Ovary (tissue), 7 donors: ENCODE measurements at regions not wholly inside any gene's neighbourhood (a gene's known extent, or its start where the extent isn't known, plus 50 kb on each side); places are given as distances from the start of the nearest gene placed in this dataset.

Experiments used
- DNase-seq, 5 donors: peaks; one replicate each; pipeline ENCODE4 v3.0.0-alpha.2; 2019 to 2020
- H3K27ac ChIP-seq, 2 donors: fragments of 200-600 bp; one replicate each; pipeline versions ENCODE4 v1.5.1 to v1.8.0; 2019 to 2022
- H3K27me3 ChIP-seq: fragments of 200-600 bp; one replicate; pipeline ENCODE4 v1.8.0; 2022
- H3K36me3 ChIP-seq: fragments of 200-600 bp; sonication (generic); one replicate; pipeline ENCODE4 v1.5.1; 2019
- H3K4me1 ChIP-seq: one replicate; pipeline ENCODE4 v1.8.1; 2013; ENCODE audit warnings: mild to moderate bottlenecking, moderate library complexity; ENCODE audit not compliant: insufficient read depth
- H3K4me3 ChIP-seq: fragments of 200-600 bp; sonication (generic); one replicate; pipeline ENCODE4 v1.5.1; 2017
- H3K9me3 ChIP-seq, 2 donors: fragments of 200-600 bp in 1 of 2; sonication (generic) in 1 of 2; one replicate each; pipeline versions ENCODE4 v1.5.1 to v1.8.1; 2013 to 2019; ENCODE audit warnings: mild to moderate bottlenecking in 1 of 2, moderate library complexity in 1 of 2
- CTCF ChIP-seq, 3 donors: fragments of 450-650 bp in 2 of 3; fragments of 200-600 bp in 1 of 3; IDR thresholded peaks; one replicate each; pipeline versions ENCODE4 v1.5.1 to v1.8.0; 2016 to 2022; ENCODE audit warnings: antibody characterized with exemption in 3 of 3, mild to moderate bottlenecking in 1 of 3
- EP300 ChIP-seq: sonication (generic); formaldehyde crosslinking; IDR thresholded peaks from one replicate; pipeline ENCODE4 v1.6.1; 2017; ENCODE audit warnings: antibody characterized with exemption
- POLR2A ChIP-seq: fragments of 450-650 bp; IDR thresholded peaks from one replicate; pipeline ENCODE4 v1.6.1; 2017; ENCODE audit warnings: antibody characterized with exemption, mild to moderate bottlenecking, moderate library complexity
- WGBS, 3 donors: extraction: QIAGEN DNeasy Blood & Tissue Kit in 1 of 3; methylation state at CpG; one replicate each; pipeline versions ENCODE4 v1.1.5 to v1.1.7; 2013 to 2017; 5-methylcytosine and 5-hydroxymethylcytosine counted together
- intact Hi-C, 4 donors: fragments of 100-400 bp; cut with DNase I; formaldehyde crosslinking; loops; one replicate each; pipeline versions ENCODE4 v1.11.0 to v1.15.1; 2022 to 2023
- donor health status: DM: no; HTN: no; CAD: no; lungs with moderate emphysema.
- donor health status: DM: no; HTN: no; CAD: no.
- donor health status: Bipolar disorder and iron deficiency.
- donor health status: DM: no; HTN: no; CAD: no.
- donor health status: DM: yes; HTN: yes; CAD: no.

DNA sequence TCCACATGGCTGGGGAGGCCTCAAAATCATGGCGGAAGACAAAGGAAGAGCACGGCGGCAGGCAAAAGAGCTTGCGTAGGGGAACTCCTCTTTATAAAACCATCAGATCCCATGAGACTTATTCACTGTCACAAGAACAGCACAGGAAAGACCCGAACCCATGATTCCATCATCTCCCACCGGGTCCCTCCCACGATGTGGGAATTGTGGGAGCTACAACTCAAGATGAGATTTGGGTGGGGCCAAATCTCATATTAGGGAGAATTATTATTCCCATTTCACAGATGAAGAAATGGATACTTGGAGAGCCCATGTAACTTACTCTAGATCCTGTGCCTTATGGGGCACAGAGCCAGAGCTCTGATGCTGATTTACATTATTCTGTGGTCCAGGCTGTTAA lies 322.6 kb downstream of the PCNX1 start:
- Histone ChIP-seq H3K4me1 (no peaks in the 10 kb centered on the region), H3K27me3 (no peaks in the 10 kb centered on the region), H3K4me3 (no peak overlapping the region), H3K36me3 (no peaks in the 10 kb centered on the region), H3K9me3 (no peaks in the 10 kb centered on the region), H3K27ac (no peak overlapping the region)
- WGBS, 3 donors, result 87 to 96% (median 88%) methylated on average over 7 of the region's 7 CpGs
- intact Hi-C loops, result no loop called here
- TF ChIP-seq CTCF (IDR thresholded peaks at IDR 0.05) (no peak), POLR2A (no peak), EP300 (no peak)
- DNase-seq, result no peak

DNA sequence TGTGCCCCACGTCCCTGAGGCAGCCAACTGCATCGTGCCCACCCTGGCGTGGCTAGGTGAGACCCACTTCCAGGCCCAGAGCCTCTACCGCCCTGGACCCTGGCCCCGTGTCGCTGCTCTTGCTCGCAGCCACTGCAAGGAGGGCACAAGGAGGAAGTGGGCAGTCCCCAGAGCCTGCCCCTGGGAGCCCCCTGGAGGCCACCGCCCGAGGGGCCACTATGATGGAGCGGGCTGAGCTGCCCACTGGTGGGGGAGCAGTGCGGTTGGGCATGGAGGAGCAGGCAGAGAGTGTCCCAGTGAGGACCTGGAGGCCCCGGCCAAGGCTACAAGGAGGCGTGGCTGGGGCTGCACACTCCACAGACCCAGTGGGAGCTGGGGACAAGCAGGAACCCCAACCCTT lies 323.6 kb downstream of the PCNX1 start:
- Histone ChIP-seq H3K27ac (no peak overlapping the region), H3K9me3 (no peaks in the 10 kb centered on the region), H3K27me3 (no peaks in the 10 kb centered on the region), H3K4me1 (no peaks in the 10 kb centered on the region), H3K4me3 (no peak overlapping the region), H3K36me3 (no peaks in the 10 kb centered on the region)
- 89 to 92% (median 91%) methylated on average over 13 of the region's 13 CpGs for WGBS, 3 donors
- intact Hi-C loops, result no loop called here
- DNase-seq, result no peak
- TF ChIP-seq EP300 (no peak), CTCF (IDR thresholded peaks at IDR 0.05) (no peak), POLR2A (no peak)

DNA sequence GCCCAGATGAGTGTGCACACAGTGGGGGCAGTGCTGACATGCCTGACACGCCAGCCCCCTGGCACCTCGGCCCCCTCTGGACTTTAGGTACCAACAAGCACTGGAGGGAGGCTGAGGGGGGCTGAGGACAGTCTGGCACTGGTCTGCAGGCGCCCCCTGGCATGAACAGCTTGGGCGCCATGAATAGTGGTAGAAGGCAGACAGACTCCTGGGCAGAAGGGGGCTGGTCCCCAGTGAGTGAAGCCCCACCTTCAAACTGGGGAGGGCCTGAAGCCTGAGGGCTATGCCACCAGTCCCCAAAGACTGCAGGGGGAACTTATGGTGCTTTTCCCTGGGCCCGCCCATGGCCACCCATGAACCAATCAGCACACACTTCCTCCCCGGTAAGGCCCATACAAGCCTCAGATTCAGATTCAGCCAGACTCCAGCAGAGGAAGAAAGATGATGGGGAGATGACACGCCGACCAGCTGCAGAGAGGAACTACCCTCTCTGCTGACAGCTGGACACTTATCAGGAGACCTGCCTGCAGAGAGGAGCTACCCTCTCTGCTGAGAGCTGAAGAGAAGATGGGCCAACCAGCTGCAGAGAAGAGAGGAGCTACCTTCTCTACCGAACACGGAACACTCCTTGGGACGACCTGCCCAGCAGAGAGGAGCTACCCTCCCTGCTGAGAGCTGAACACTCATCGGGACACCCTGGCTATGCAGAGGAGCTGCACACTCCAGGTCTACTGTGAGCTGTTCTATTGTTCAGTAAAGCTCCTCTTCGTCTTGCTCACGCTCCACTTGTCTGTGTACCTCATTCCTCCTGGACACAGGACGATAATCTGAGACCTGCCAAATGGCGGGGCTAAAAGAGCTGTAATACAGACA lies 324.5 kb downstream of the PCNX1 start:
- Histone ChIP-seq H3K9me3 (no peaks in the 10 kb centered on the region), H3K36me3 (no peaks in the 10 kb centered on the region), H3K4me1 (no peaks in the 10 kb centered on the region), H3K27me3 (no peaks in the 10 kb centered on the region), H3K4me3 (no peak overlapping the region), H3K27ac (no peak overlapping the region)
- DNase-seq, result no peak
- intact Hi-C loops, result no loop called here
- 78 to 88% (median 80%) methylated on average over 16 of the region's 16 CpGs for WGBS, 3 donors
- TF ChIP-seq POLR2A (no peak), CTCF (IDR thresholded peaks at IDR 0.05) (no peak), EP300 (no peak)

GRCh38 chr14:71232506-71232905 lies 325.2 kb downstream of the PCNX1 start:
- Histone ChIP-seq H3K36me3 (no peaks in the 10 kb centered on the region), H3K27me3 (no peaks in the 10 kb centered on the region), H3K27ac (no peak overlapping the region), H3K9me3 (no peaks in the 10 kb centered on the region), H3K4me3 (no peak overlapping the region), H3K4me1 (no peaks in the 10 kb centered on the region)
- TF ChIP-seq CTCF (IDR thresholded peaks at IDR 0.05) (no peak), EP300 (no peak), POLR2A (no peak)
- WGBS, 3 donors, result 90 to 92% (median 91%) methylated on average over 12 of the region's 12 CpGs
- intact Hi-C loops, result no loop called here
- DNase-seq, result no peak
